Activated CD8-positive, alpha-beta T cell treated with anti-CD3 and anti-CD28 coated beads for 36 hours (primary cell): ENCODE measurements at regions not wholly inside any gene's neighbourhood (a gene's known extent, or its start where the extent isn't known, plus 50 kb on each side); places are given as distances from the start of the nearest gene placed in this dataset.

Source experiments
- ATAC-seq: fragments of 200-7000 bp; cut with Tn5 transposase; one replicate; pipeline ENCODE4 v1.10.0; 2021; ENCODE audit warnings: mild to moderate bottlenecking, moderate library complexity
- CTCF ChIA-PET: fragments of 350-600 bp; sonication (Branson Sonifier 250); formaldehyde crosslinking; loops from one replicate; lab custom pipeline; 2021; ENCODE audit warnings: antibody characterized with exemption; lab: Charles Lee
- POLR2A ChIA-PET: fragments of 350-600 bp; sonication (Branson Sonifier 250); formaldehyde crosslinking; loops from one replicate; lab custom pipeline; 2021; ENCODE audit warnings: antibody characterized with exemption; lab: Charles Lee
- DNase-seq: peaks from one replicate; pipeline ENCODE4 v3.0.0-alpha.2; 2020
- H3K27ac Mint-ChIP-seq: one replicate; pipeline ENCODE4 v1.8.0; 2021; ENCODE audit warnings: mild to moderate bottlenecking, mixed read lengths
- H3K27me3 Mint-ChIP-seq: one replicate; pipeline ENCODE4 v1.8.0; 2021; ENCODE audit warnings: mixed read lengths
- H3K36me3 Mint-ChIP-seq: one replicate; pipeline ENCODE4 v1.8.0; 2021; ENCODE audit warnings: low read depth, mixed read lengths
- H3K4me1 Mint-ChIP-seq: one replicate; pipeline ENCODE4 v1.8.0; 2021; ENCODE audit warnings: low read depth, mixed read lengths
- H3K4me3 Mint-ChIP-seq: one replicate; pipeline ENCODE4 v1.8.0; 2021; ENCODE audit warnings: mild to moderate bottlenecking, moderate library complexity, mixed read lengths
- H3K9me3 Mint-ChIP-seq: one replicate; pipeline ENCODE4 v1.8.0; 2021; ENCODE audit warnings: mixed read lengths
- intact Hi-C: fragments of 100-400 bp; cut with micrococcal nuclease; formaldehyde crosslinking; loops from one replicate; pipeline ENCODE4 v1.10.0; 2022
- TF ChIP-seq, protein P1 (sequence below): fragments of 200-600 bp; IDR thresholded peaks from one replicate; pipeline ENCODE4 v1.8.0; 2022; ENCODE audit warnings: antibody characterized with exemption, mild to moderate bottlenecking

DNA sequence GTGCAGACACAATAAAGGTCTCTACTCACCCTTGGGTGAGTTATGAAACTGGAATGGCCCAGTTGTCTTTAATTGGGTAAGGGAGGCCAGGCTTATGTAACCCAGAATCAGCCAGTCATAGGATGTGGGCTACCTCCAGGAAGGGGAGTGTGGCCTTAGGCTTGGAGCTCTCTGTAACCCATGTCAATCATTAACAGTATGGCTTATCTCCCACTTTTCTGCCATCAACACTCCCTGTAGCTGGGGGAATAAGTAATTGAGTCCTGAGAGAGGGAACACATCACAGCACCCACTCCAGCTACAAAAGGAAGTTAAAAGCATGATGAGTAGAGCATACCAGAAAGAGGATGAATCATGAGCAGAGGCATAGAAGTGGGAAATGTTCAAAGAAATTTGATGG lies 327.0 kb upstream of the DUSP10 start:
- H3K9me3 Mint-ChIP-seq = peaks cover 6% of the 10 kb centered on the region
- POLR2A ChIA-PET = no interaction called here
- no peak overlapping the region for H3K4me3 Mint-ChIP-seq
- H3K36me3 Mint-ChIP-seq = no peaks in the 10 kb centered on the region
- DNase-seq (no peak), ATAC-seq (no peak)
- no peaks in the 10 kb centered on the region for H3K4me1 Mint-ChIP-seq
- intact Hi-C loops = no loop called here
- no peak overlapping the region for H3K27ac Mint-ChIP-seq
- peaks cover under 1% of the 10 kb centered on the region for H3K27me3 Mint-ChIP-seq
- TF ChIP-seq, protein P1, sequence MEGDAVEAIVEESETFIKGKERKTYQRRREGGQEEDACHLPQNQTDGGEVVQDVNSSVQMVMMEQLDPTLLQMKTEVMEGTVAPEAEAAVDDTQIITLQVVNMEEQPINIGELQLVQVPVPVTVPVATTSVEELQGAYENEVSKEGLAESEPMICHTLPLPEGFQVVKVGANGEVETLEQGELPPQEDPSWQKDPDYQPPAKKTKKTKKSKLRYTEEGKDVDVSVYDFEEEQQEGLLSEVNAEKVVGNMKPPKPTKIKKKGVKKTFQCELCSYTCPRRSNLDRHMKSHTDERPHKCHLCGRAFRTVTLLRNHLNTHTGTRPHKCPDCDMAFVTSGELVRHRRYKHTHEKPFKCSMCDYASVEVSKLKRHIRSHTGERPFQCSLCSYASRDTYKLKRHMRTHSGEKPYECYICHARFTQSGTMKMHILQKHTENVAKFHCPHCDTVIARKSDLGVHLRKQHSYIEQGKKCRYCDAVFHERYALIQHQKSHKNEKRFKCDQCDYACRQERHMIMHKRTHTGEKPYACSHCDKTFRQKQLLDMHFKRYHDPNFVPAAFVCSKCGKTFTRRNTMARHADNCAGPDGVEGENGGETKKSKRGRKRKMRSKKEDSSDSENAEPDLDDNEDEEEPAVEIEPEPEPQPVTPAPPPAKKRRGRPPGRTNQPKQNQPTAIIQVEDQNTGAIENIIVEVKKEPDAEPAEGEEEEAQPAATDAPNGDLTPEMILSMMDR = no peak
- CTCF ChIA-PET = interaction anchor here (2.6 kb wide), 1 partner anchor 26 kb away, joined by 9 read pairs; no protein-coding TSS in a partner anchor

DNA sequence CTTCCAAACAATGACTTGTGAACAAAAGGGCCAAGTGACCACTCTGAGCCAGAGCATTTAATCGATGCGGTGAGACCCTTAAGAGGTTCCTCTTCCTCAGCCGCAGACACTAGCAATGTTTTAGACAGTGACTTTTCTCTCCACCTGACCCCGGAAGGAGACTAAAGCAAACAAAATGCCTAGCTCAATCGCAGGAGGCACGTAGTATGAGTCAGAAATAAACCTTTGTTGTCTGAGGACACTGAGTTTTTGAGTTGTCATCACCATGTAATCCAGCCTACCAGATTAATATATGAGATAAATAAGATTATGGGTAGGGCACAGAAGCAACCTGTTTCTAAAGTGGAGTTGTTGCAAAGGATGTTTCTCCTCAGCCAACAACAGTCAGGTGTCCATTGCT lies 326.2 kb upstream of the DUSP10 start:
- TF ChIP-seq, protein P1 = no peak
- Mint-ChIP-seq H3K36me3 (no peaks in the 10 kb centered on the region), H3K4me3 (no peak overlapping the region), H3K27me3 (no peaks in the 10 kb centered on the region), H3K27ac (no peak overlapping the region), H3K9me3 (peaks cover 8% of the 10 kb centered on the region), H3K4me1 (no peaks in the 10 kb centered on the region)
- intact Hi-C loops = no loop called here
- DNase-seq = no peak
- ChIA-PET CTCF (interaction anchor here (2.6 kb wide), 1 partner anchor 27 kb away, joined by 9 read pairs; no protein-coding TSS in a partner anchor), POLR2A (no interaction called here)
- ATAC-seq = no peak

DNA sequence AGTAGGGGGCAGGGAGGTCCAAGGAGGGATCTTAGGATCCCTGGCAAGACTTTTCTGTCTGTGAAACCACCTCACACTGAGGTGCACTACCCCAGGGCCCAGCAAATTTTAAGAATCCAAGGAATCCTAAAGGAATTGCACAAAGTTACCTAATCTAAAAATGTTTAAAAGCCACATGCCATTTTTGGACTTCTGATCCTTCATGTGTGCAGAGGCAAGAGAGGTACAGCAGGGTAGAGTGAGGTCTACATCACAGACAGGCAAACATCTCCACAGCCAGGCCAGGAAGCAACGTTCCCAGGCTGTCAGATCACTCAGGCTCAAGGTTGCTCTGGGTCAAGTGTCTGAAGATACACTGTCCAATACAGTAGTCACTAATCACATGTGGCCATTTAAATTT lies 324.6 kb upstream of the DUSP10 start:
- ATAC-seq (no peak), DNase-seq (no peak)
- TF ChIP-seq, protein P1 = no peak
- Mint-ChIP-seq H3K27me3 (no peaks in the 10 kb centered on the region), H3K36me3 (no peaks in the 10 kb centered on the region), H3K9me3 (peaks cover 8% of the 10 kb centered on the region), H3K4me1 (no peaks in the 10 kb centered on the region), H3K27ac (no peak overlapping the region), H3K4me3 (no peak overlapping the region)
- ChIA-PET POLR2A (no interaction called here), CTCF (no interaction called here)
- intact Hi-C loops = no loop called here

DNA sequence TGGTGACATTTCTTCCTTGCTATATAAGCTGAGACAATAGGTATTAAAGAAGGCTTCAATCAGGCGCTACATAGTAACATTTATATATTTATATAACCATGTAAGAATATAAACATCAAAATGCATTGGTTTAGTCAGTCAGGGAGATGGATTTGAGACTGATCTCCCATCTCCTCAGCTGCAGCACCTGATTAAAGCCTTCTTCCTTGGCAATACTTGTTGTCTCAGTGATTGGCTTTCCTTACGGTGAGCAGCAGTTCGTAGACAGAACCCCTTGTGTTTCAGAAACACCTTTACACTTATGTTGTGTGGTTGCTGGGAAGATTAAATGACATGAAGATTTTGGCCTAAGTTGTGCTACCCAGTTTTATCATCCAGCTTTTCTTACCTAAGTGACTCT lies 323.3 kb upstream of the DUSP10 start:
- H3K27me3 Mint-ChIP-seq = no peaks in the 10 kb centered on the region
- H3K4me1 Mint-ChIP-seq = no peaks in the 10 kb centered on the region
- POLR2A ChIA-PET = no interaction called here
- CTCF ChIA-PET = no interaction called here
- DNase-seq = no peak
- intact Hi-C loops = no loop called here
- H3K9me3 Mint-ChIP-seq = peaks cover 8% of the 10 kb centered on the region
- no peak overlapping the region for H3K27ac Mint-ChIP-seq
- no peak overlapping the region for H3K4me3 Mint-ChIP-seq
- ATAC-seq = no peak
- TF ChIP-seq, protein P1 = no peak
- no peaks in the 10 kb centered on the region for H3K36me3 Mint-ChIP-seq

DNA sequence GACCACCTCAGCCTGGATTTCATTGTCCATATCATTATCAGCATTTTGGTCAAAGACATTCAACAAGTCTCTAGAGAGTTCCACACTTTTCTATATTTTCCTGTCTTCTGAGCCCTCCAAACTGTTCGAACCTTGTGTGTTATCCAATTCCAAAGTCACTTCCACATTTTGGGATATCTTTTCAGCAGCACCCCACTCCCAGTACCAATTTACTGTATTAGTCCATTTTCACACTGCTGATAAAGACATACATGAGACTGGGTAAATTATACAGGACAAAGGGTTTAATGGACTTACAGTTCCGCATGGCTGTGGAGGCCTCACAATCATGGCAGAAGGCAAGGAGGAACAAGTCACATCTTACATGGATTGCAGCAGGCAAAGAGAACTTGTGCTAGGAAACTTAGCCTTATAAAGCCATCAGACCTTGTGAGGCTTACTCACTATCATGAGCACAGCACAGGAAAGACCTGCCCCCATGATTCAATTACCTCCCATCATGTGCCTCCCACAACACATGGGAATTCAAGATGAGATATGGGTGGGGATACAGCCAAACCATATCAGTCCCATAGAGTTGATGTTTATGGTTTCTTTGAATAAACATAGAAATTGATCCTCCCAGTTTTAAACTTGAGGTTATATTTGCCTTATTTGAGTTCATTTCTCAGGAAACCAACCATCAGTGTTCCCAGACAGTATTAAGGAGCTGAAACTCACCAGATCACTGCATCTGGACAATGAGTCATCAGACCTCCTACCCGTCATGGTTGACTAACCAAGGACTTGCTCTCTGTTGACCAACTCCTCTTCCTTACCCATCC lies 322.7 kb upstream of the DUSP10 start:
- intact Hi-C loops = no loop called here
- H3K27ac Mint-ChIP-seq = no peak overlapping the region
- no peaks in the 10 kb centered on the region for H3K4me1 Mint-ChIP-seq
- POLR2A ChIA-PET = no interaction called here
- H3K36me3 Mint-ChIP-seq = no peaks in the 10 kb centered on the region
- CTCF ChIA-PET = no interaction called here
- no peak for ATAC-seq
- DNase-seq = no peak
- no peak overlapping the region for H3K4me3 Mint-ChIP-seq
- TF ChIP-seq, protein P1 = no peak
- H3K9me3 Mint-ChIP-seq = peaks cover 8% of the 10 kb centered on the region
- no peaks in the 10 kb centered on the region for H3K27me3 Mint-ChIP-seq
